ENCODE measurements at regions not wholly inside any gene's neighbourhood (a gene's known extent, or its start where the extent isn't known, plus 50 kb on each side); places are given as distances from the start of the nearest gene placed in this dataset.
"Not testable (repeated sequence)": the region's sequence is repeated elsewhere in the genome, so short reads cannot be mapped to it uniquely, and the experiment has no call there.

- FAIRE-seq: no peak
These were observed 614.5 kb downstream of the IRS1 start for GRCh38 chr2:226184940-226185615.

- no peak for FAIRE-seq
These were observed 615.1 kb downstream of the IRS1 start for GRCh38 chr2:226184540-226184939.

DNA sequence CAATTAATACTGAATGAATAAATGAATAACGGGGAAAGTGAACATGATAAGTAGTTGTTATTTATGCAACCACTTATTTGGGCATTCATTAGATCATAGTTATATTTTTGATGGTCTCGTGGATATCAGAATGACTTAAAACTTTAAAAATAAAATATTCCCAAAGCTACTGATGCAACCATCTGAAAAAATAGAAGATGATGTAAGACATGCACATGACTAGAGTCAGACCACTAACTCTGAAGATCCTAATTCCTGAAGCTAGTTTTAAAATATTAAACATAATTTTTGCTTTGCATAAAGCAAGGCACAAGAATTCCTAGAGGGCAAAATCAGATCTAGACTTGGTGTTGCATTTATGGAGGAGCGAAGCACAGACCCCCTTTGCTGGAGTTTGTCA is 616.1 kb downstream of the IRS1 start:
- no peak for FAIRE-seq

DNA sequence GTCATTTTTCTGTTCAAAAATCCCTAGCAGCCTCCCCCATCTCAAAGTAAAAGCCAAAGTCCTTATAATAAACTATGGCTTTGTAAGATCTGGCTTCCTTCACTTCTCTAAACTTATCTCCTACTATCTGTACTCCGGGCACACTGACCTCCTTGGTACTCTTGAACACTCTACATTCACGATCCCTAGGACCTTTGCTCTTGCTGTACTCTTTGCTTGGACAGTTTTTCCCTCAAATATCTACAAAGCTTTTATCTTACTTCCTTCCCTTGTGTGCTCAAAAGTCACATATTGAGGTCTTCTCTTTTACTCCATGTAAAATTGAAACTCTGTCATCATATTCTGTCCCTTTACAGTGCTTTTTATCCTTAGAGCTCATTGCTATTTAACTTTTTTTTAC is 616.6 kb downstream of the IRS1 start:
- no peak for FAIRE-seq

DNA sequence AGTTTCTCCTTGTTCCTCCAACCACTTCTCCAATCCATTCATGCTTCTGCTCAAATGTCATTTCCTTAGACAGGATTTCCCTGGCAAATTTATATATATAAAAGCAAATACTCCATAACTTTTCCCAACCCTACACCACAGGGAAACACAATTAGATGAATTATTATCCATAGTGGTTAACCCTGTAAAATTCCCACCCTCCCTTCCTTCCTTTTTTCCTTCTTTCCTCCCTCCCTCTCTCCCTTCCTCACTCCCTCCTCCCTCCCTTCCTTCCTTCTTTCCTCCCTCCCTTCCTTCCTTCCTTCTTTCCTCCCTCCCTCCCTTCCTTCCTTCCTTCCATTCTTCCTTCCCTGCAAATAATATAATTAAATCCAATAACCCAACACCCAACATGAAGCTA is 617.7 kb downstream of the IRS1 start:
- no peak for FAIRE-seq

DNA sequence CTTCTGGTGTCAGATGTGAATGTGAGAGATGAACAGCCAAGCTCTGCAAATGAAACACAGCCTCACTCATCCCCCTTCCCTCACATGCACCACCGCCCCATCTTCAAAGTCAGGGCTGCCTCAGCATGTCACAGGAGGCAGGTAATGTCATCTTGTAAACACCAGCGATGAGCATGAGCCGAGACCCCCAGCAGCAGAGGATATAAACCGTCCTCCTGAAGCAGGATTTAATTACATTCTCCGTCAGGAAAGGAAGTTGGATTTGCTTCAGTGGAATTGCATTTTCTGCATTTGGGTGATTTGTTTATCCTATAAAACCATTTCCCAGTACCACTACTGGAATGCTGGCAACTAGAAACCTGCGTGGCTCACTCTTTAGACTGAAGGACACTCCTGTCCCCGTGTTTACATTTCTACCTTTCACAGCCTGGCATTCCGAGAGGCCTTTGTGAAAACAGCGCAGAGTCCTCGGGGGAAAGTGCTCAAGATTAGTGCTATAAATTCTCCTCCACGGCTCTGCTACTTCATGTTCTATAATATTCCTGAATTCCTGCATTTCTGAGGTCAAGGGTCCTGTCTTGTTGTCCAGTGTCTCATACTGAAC is 619.2 kb downstream of the IRS1 start:
- no peak for FAIRE-seq

DNA sequence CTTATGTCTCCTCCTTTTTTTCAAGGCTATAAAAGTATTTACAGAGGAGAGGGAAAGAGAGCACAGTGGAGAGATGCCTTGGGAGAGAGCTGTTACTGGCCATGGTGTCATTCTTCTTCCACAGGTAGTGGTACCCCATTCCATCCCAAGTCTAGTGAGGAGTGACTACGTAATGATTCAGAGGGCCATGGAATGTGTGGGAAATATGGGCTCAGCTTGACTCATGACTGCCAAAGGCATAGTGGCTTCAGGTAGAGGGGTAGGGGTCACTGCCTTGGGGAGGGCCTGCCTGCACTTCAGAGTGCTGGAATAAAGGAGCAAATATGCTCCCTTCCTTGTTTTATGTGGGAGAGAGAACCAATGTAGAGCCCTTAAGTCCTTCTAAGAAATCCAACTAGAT is 620.6 kb downstream of the IRS1 start:
- FAIRE-seq: no peak

- FAIRE-seq: no peak
These were observed 623.2 kb downstream of the IRS1 start for GRCh38 chr2:226176283-226176984.

DNA sequence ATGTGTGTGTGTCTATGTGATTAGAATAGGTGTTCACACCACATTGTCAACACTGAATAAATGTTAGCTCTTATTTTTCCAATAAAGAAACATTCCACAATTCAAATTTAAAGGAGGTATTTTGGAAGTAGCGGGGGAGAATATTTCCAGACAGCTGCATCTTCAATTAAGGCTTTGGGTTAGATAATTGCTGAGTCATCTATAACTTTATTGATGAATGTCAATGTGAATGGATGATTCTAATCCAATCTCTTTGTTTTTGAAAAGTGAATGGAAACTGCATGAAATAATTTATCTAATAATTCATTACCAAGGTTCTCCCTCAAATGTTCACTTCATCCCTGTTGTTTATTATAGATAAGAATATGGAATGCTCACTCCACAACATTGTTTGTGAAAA is 625.2 kb downstream of the IRS1 start:
- no peak for FAIRE-seq

DNA sequence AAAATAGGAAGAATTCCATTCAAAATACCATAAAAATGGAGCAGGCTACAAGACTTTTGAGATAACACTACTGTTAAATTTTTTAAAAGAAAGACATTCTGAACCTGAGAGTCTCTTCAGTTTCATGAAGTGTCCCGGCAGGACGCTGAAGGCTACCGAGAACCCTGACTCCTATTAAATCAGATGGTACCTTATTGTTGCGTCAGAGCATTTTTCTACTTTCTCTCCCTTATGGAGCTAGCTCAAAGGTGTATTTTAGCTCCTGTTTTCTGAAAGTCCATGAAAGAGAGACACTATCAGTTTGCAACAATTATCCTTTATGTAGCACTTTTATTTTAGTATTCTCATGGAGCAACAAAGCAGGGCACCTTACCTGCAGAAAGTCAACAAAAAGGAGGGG is 626.7 kb downstream of the IRS1 start:
- no peak for FAIRE-seq

- no peak for FAIRE-seq
These were observed 627.3 kb downstream of the IRS1 start for GRCh38 chr2:226172309-226172708.

GRCh38 chr2:226169751-226170581 is 629.7 kb downstream of the IRS1 start:
- FAIRE-seq: no peak

GRCh38 chr2:226168496-226169160 is 631.0 kb downstream of the IRS1 start:
- no peak for FAIRE-seq

GRCh38 chr2:226164512-226164911 is 635.1 kb downstream of the IRS1 start:
- no peak for FAIRE-seq

DNA sequence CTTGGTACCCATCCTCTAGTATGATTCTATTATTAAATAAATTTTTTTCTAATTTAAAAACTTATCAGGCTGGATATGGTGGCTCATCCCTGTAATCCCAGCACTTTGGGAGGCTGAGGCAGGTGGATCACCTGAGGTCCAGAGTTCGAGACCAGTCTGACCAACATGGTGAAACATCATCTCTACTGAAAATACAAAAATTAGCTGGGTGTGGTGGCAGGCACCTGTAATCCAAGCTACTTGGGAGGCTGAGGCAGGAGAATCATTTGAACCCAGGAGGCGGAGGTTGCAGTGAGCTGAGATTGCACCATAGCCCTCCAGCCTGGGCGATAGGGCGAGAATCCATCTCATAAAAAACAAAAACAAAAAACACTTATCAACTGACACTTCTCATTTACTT is 639.0 kb downstream of the IRS1 start:
- FAIRE-seq: not testable (repeated sequence)

DNA sequence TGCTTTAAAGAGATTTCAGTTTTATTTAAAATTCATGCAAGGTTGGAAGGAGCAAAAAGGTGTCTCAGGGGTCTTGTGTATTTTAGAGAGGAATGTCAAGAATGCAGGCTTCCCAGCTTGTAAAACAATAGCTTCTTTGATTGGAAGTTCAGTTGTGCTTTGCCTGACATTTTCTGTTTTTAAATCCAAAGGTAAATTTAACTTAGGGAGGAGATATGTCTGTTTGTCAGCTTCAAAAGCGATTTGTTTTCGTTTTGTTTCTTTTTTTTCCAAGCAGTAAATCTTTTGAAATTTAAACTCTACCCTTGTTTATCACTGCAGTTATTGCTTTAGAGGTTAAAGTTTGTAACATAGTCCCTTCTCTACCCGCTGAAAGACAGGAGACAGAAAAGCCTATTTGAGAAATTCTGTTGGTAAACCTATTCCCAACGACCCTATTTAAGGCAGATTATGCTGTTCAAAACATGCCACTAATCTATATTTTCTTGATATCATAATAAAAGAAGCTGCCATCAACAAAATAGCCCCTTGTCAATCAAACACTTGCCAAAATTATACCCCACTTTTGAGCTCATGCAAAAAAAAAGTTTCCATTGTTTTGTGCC is 639.6 kb downstream of the IRS1 start:
- no peak for FAIRE-seq

DNA sequence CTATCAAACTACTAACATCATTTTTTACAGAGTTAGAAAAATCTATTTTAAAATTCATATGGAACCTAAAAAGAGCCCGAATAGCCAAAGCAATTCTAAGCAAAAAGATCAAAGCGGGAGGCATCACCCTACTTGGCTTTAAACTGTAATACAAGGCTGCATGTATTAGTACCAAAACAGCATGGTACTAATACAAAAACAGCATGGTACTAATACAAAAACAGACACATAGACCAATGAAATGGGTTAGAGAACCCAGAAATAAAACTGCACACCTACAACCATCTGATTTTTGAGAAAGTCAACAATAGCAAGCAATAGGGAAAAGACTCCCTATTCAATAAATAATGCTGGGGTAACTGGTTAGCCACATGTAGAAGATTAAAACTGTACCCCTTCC is 640.7 kb downstream of the IRS1 start:
- no peak for FAIRE-seq

GRCh38 chr2:226158229-226158628 is 641.4 kb downstream of the IRS1 start:
- FAIRE-seq: no peak

GRCh38 chr2:226155093-226155875 is 644.3 kb downstream of the IRS1 start:
- FAIRE-seq: no peak

GRCh38 chr2:226154610-226155009 is 645.0 kb downstream of the IRS1 start:
- FAIRE-seq: no peak

DNA sequence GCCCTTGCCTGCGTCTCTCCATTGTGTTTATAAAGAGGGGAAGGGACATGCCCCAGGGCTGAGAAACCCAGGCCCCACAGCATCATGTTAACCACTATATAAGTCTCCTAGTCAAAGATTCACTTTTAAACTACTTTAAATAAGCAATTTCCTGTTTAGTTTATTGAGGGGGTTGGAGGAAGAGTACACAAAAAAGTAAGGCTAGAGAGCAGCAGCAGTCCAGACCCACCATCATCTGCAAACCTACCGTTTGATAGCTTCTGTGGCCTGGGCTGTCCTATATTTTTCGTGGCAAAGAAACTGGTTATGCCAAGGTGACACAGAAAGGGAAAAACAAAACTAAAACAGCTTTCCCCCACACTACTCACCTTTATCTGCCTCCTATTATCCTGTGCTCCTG is 646.1 kb downstream of the IRS1 start:
- FAIRE-seq: no peak

- FAIRE-seq: no peak
These were observed 648.5 kb downstream of the IRS1 start for GRCh38 chr2:226151157-226151556.

Measured in A204.1 (cell line).